ENCODE measurements at regions not wholly inside any gene's neighbourhood (a gene's known extent, or its start where the extent isn't known, plus 50 kb on each side); places are given as distances from the start of the nearest gene placed in this dataset.
"Not testable (repeated sequence)": the region's sequence is repeated elsewhere in the genome, so short reads cannot be mapped to it uniquely, and the experiment has no call there.

DNA sequence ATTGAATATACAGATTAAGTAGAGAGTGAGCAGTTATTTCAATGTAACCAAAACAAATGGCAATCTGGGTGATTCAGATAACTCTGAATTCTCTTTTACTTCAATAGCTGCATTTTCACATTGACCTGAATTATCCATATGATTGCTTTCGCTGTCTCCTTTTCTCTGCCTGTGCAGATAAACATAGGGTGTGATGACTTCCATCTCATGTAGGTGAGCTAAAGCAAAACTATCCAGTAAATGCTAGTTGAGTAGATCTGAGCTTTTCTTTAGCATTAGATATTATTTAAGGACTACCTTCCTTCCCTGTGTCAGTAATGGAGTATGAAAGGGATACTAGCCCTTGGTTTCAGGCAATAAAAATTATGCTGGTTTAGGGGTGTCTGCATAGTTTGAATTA is 288.6 kb downstream of the OXSM start:
- no peak for DNase-seq

- DNase-seq = no peak
Observed at GRCh38 chr3:26081166-26081565, 291.3 kb downstream of the OXSM start.

DNA sequence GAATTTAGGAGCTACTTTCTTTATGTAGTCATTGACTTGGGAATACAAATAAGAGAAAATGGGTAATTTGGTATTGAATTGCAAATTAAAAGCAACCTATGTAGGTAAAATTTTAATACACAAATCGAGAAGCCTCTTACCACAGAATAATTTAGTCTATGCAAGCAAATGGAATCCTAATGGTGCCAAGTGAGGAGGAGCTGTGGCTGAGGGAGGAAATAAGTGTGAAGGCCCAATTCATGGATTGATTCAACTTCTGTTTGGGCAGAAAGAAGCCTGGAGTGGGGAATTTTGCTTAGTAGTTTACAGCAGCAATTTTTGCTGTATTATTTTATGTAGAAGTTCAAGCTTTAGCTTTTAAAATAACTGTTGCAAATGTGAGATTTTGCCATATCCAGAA is 291.9 kb downstream of the OXSM start:
- no peak for DNase-seq

- no peak for DNase-seq
Observed at GRCh38 chr3:26082911-26083310, 293.0 kb downstream of the OXSM start.

DNA sequence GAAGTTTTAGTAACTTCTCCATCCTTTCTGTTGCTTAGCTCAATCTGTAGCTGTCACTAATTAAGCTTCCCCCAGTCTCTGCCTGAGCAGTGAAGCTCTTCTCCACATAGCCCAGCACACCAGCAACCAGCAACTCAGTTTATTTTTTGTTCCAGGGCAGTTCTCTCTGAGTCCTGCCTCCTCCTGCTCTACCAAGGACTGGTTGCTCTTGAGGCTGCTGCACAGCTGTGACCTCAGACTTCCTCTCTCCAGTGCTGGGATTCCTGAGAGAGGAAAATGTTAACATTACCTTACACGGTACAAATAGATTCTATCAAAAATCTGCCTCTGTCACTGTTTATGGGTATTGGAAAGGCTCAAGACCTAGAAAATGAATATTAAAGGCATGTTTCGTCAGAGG is 294.7 kb downstream of the OXSM start:
- no peak for DNase-seq

DNA sequence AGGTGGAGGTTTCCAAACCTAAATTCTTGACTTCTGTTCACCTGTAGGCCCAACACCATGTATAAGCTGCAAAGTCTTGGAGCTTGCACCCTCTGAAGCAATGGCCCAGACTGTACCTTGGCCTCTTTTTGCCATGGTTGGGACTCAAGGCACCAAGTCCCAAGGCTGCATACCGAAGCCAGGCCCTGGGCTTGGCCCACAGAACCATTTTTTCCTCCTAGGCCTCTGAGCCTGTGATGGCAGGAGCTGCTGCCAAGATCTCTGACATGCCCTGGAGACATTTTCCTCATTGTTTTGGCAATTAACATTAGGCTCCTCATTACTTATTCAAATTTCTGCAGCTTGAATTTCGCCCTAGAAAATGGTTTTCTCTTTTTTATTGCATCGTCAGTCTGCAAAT is 297.9 kb downstream of the OXSM start:
- DNase-seq = no peak

GRCh38 chr3:26089249-26089648 is 299.4 kb downstream of the OXSM start:
- no peak for DNase-seq

GRCh38 chr3:26090589-26090988 is 300.7 kb downstream of the OXSM start:
- no peak for DNase-seq

DNA sequence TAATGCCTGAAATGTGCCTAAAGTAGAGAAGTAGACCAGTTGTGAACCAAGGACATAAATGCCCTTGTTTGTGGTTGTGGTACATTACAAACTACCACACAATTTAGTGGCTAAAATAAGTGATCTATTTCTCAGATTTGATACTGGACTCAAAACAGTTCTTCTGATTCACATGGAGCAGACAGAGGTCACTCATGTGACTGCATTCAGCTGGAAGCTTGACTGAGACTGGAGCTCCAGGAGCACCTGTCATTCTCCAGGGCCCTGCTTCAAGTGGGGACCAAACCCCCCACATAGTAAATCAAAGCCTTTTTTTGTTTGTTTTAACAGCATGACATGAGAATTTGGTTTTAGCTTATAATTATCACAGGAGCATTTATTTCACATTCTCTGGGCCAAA is 301.2 kb downstream of the OXSM start:
- DNase-seq = no peak

- DNase-seq = no peak
Observed at GRCh38 chr3:26091626-26092025, 301.7 kb downstream of the OXSM start.

DNA sequence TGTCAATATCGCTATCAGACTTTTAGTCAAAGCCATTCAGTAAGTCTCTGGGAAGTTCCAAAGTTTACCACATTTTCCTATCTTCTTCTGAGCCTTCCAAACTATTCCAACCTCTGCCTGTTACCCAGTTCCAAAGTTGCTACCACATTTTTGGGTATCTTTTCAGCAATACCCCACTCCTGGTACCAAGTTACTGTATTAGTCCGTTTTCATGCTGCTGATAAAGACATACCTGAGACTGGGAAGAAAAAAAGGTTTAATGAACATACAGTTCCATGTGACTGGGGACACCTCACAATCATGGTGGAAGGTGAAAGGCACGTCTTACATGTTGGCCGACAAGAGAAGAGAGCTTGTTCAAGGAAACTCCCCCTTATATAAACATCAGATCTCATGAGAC is 307.2 kb downstream of the OXSM start:
- not testable (repeated sequence) for DNase-seq

GRCh38 chr3:26099692-26100091 is 309.8 kb downstream of the OXSM start:
- peak; percentile 73 for DNase-seq

DNA sequence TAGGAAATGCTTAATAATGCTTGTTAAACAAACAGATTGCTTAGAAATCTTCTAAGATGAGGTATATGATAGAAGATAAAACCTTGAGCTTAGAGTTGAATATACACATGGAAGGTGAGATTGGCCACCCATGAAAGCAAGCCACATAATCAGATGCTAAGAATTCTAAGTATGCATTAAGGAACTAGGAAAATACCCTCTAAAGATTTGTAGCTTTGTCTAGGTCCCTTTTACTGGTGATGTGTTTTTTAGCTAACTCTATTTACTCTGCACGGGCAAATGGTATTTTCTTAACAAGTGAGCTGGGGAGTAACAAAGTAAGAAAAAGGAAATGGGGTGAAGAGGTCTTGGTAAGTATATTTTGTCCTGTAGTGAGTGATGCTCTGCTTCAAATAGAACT is 310.3 kb downstream of the OXSM start:
- peak; percentile 4 for DNase-seq

DNA sequence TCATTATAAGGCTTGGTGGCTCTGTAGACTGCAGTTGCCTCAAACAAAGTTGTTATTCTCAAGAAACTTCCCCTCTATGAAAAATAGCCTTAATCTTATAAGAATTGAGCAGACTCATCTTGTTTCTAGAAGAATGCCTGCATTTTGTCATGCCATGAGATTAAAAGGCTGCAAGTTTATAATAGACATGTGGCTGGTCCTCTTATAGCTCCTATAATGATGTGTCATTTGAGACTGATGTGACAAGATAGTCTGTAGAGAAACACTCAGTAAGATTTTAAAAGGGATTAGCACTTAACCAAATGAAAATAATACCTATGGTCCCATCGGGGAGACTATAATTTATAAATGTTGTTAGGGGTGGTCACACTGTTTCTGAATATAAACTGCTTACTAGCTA is 312.5 kb downstream of the OXSM start:
- no peak for DNase-seq

DNA sequence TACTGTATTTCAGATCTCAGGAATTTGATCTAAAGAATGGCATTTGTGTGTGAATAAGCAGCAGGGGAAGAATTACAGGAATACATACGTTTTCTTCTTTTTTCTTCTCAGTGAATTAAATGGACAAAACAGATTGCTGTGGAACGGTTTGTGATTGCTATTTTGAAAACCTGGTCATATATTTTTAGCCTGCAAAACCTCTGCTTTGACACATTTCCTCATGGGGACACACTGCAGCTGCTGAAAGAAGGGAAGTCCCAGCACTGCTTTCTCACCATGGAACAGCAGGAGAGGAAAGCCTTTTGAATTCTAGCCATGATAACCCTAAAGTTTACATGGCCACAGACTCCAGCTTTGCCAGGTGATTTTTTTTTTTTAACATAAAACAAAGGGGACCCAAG is 315.0 kb downstream of the OXSM start:
- no peak for DNase-seq

DNA sequence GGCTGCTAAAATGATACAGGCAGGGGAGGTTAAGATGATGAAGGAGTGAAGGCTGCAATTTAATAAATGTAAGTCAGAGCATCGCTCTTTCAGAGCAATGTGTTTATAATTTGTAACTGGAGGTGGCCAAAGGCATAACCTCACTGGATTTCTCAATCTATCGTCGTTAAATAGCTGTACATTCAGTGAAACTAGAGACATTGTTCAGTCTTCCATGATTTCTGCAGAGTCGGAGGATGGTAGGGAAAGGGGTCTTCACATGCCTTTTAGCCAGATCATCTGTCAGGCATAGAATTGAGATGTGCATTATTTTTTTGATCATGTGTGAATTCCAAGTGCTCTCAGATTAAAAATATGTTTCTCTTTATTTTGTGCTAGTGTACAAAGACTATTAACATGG is 315.4 kb downstream of the OXSM start:
- DNase-seq = no peak

DNA sequence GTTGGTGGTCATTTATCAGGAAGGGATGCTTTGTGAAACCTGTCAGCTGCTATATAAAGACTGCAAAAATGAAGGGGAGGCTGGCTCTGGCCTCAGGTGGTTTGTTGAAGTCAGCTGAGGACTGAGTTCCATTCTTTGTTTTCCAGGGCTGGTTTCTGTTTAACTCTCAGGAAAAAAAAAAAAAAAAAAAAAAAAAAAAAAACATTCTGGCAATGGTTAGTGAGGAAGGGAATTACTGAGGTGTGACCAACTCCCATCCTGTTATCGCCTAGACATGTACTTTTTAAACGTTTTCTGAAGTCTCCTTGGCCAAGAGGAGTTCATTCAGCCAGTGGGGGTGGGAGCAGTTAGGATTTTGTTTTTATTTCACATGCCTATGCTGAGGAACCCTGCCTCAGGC is 316.3 kb downstream of the OXSM start:
- peak; percentile 48 for DNase-seq

GRCh38 chr3:26108846-26109489 is 319.1 kb downstream of the OXSM start:
- DNase-seq = no peak

DNA sequence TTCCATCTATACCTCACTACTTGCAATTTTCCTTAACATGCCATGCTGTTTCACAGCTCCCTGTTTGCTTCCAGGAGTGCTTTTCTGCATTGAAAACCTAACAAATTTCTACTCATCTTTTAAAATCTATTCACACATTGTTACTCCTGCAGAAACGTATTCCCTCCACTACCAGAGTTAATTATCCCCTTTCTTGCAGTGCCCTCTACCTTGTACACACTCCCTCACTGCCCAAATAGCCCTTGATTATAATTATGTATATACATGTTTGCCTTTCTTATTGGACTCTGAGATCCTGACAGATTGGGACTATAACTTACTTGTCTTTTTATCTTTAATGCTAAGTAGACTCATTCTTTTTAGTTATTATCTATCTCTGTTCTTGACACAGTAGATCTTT is 325.0 kb downstream of the OXSM start:
- no peak for DNase-seq

DNA sequence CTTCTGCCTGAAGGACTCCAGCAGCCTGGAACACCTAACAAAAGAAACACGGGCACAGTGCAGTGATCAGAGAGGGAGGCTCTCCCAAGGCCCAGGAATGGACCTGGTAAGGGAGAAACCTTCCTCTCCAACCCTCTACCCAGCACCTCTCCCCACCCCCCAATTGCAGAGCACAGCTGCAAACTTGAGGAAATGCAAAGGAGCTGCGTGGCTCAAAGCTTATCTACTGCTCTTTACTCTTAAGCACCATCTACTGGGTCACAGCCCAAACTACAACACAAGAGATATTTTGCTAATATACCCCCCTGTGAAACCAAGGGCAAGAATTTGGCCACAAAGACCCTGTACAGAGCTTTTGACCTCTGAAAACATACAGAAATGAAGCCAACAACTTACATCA is 328.3 kb downstream of the OXSM start:
- no peak for DNase-seq

DNA sequence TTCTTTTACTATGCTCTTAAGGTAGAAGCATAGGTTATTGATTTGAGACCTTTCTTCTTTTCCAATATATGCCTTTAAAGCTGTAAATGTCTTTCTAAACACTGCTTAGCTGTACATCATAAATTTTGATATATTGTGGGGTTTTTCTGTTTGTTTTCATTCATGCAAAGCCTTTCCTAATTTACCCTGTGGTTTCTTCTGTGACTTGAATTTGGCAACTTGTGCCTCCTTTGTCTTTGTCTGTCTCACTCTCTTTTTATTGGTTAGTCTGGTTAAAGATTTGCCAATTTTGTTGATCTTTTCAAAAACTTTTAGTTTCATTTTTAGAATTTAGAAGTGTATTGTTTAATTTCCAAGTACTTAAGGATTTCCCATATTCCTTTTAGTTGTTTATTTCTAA is 343.1 kb downstream of the OXSM start:
- DNase-seq = no peak

DNA sequence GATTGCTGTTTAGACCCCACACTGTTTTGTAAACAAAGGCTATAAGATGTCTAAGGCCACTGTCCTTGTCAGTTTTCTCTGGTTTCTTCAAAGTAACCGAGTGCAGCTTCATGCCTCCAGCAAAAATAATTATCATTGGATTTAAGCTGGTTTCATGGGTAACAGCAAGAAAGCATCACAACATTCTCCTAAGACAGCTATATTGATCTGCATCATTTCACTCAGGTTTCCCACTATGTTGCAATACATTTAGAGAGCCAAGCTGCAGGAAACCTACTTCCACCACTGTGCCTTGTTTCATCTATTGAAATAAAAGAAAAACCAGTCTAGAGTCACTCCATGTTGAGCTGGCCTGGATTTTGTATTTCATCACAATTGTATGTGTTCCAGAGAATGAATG is 351.4 kb downstream of the OXSM start:
- DNase-seq = no peak

- DNase-seq = no peak
Observed at GRCh38 chr3:26145769-26146168, 355.9 kb downstream of the OXSM start.

DNA sequence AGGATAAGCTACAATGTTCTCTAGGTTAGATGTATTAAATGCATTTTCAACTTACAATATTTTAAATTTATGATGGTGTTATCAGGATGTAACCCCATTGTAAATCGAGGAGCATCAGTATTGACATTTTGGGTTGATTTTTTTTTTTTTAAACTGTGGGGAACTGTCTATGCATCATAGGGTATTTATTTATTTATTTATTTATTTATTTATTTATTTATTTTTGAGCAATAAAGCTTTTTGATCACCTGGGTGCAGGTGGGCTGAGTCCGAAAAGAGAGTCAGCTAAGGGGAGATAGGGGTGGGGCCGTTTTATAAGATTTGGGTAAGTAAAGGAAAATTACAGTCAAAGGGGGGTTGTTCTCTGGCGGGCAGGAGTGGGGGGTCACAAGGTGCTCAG is 367.5 kb downstream of the OXSM start:
- not testable (repeated sequence) for DNase-seq

- no peak for DNase-seq
Observed at GRCh38 chr3:26171006-26171405, 381.1 kb downstream of the OXSM start.
